ENCODE measurements at regions not wholly inside any gene's neighbourhood (a gene's known extent, or its start where the extent isn't known, plus 50 kb on each side); places are given as distances from the start of the nearest gene placed in this dataset.

GRCh38 chr11:15379483-15379882 lies 264.8 kb downstream of the INSC start:
- no peak for DNase-seq (ENCODE audit: low read depth)

- no peak for DNase-seq (ENCODE audit: low read depth)
Measured at GRCh38 chr11:15390857-15391256, 276.1 kb downstream of the INSC start.

- no peak for DNase-seq (ENCODE audit: low read depth)
Measured at GRCh38 chr11:15396778-15397177, 282.1 kb downstream of the INSC start.

- DNase-seq (ENCODE audit: low read depth) = no peak
Measured at GRCh38 chr11:15406851-15407351, 292.2 kb downstream of the INSC start.

GRCh38 chr11:15412054-15412453 lies 297.3 kb downstream of the INSC start:
- DNase-seq (ENCODE audit: low read depth) = no peak

GRCh38 chr11:15418921-15419320 lies 304.2 kb downstream of the INSC start:
- DNase-seq (ENCODE audit: low read depth) = no peak

GRCh38 chr11:15419696-15420095 lies 305.0 kb downstream of the INSC start:
- no peak for DNase-seq (ENCODE audit: low read depth)

GRCh38 chr11:15430381-15430780 lies 315.7 kb downstream of the INSC start:
- DNase-seq (ENCODE audit: low read depth) = no peak

- no peak for DNase-seq (ENCODE audit: low read depth)
Measured at GRCh38 chr11:15434529-15434928, 319.8 kb downstream of the INSC start.

- no peak for DNase-seq (ENCODE audit: low read depth)
Measured at GRCh38 chr11:15446315-15446714, 331.6 kb downstream of the INSC start.

GRCh38 chr11:15446929-15447328 lies 332.2 kb downstream of the INSC start:
- no peak for DNase-seq (ENCODE audit: low read depth)

- DNase-seq (ENCODE audit: low read depth) = no peak
Measured at GRCh38 chr11:15451713-15452112, 337.0 kb downstream of the INSC start.

- DNase-seq (ENCODE audit: low read depth) = no peak
Measured at GRCh38 chr11:15453211-15453765, 338.6 kb downstream of the INSC start.

- no peak for DNase-seq (ENCODE audit: low read depth)
Measured at GRCh38 chr11:15468466-15468865, 353.7 kb downstream of the INSC start.

- no peak for DNase-seq (ENCODE audit: low read depth)
Measured at GRCh38 chr11:15471048-15471894, 356.5 kb downstream of the INSC start.

GRCh38 chr11:15471895-15472799 lies 357.4 kb downstream of the INSC start:
- DNase-seq (ENCODE audit: low read depth) = no peak

GRCh38 chr11:15473954-15474837 lies 359.5 kb downstream of the INSC start:
- no peak for DNase-seq (ENCODE audit: low read depth)

- DNase-seq (ENCODE audit: low read depth) = no peak
Measured at GRCh38 chr11:15476371-15476917, 361.7 kb downstream of the INSC start.

- DNase-seq (ENCODE audit: low read depth) = no peak
Measured at GRCh38 chr11:15481871-15482270, 367.1 kb downstream of the INSC start.

- no peak for DNase-seq (ENCODE audit: low read depth)
Measured at GRCh38 chr11:15483205-15483604, 368.5 kb downstream of the INSC start.

- DNase-seq (ENCODE audit: low read depth) = no peak
Measured at GRCh38 chr11:15484398-15484797, 369.7 kb downstream of the INSC start.

All from stimulated activated CD8-positive, alpha-beta memory T cell treated with anti-CD3 and anti-CD28 coated beads, Interleukin-4, amount 100 ng/mL, for 24 hours (primary cell).